ENCODE measurements at regions not wholly inside any gene's neighbourhood (a gene's known extent, or its start where the extent isn't known, plus 50 kb on each side); places are given as distances from the start of the nearest gene placed in this dataset.
A peak's percentile ranks its signal among the peaks of the same experiment; 100 is the strongest.

DNA sequence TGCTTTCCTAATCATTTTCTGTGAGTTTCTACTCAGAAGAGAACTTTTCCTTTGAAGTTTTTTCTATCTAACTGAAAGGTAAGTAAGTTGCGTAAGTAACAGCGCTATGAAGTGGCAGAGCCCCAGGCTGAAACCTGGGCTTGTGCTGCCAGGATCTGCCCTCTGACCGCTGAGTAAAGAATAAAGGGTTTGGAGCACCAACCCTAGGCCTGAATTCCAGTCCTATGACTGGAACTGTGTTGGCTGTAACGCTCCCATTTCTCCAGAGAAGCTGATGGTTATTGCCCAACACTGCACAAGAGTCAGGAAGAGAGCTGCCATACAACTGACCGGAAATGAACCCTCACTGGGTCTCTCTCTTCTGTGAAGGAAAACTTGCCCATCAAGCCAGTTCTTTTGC is 87.0 kb downstream of the FOXB1 start:
- TF ChIP-seq POLR2A (IDR thresholded peaks at IDR 0.05) (no peak), POLR2AphosphoS5 (IDR thresholded peaks at IDR 0.05) (peak in 1 of 3 donors; percentile 56)
- TF ChIP-seq, protein P1, sequence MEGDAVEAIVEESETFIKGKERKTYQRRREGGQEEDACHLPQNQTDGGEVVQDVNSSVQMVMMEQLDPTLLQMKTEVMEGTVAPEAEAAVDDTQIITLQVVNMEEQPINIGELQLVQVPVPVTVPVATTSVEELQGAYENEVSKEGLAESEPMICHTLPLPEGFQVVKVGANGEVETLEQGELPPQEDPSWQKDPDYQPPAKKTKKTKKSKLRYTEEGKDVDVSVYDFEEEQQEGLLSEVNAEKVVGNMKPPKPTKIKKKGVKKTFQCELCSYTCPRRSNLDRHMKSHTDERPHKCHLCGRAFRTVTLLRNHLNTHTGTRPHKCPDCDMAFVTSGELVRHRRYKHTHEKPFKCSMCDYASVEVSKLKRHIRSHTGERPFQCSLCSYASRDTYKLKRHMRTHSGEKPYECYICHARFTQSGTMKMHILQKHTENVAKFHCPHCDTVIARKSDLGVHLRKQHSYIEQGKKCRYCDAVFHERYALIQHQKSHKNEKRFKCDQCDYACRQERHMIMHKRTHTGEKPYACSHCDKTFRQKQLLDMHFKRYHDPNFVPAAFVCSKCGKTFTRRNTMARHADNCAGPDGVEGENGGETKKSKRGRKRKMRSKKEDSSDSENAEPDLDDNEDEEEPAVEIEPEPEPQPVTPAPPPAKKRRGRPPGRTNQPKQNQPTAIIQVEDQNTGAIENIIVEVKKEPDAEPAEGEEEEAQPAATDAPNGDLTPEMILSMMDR (IDR thresholded peaks at IDR 0.05) = no peak

All from stomach (tissue), 4 donors.